ENCODE measurements at regions not wholly inside any gene's neighbourhood (a gene's known extent, or its start where the extent isn't known, plus 50 kb on each side); places are given as distances from the start of the nearest gene placed in this dataset.

GRCh38 chr3:153458881-153459280, 296.9 kb downstream of the RAP2B start:
- TF ChIP-seq ZBTB8A (tag by site-specific recombination; IDR thresholded peaks at IDR 0.05) (no peak), ZNF274 (IDR thresholded peaks at IDR 0.05; ENCODE audit: low read length) (no peak), ZNF274 (tag by site-specific recombination; IDR thresholded peaks at IDR 0.05; ENCODE audit: borderline replicate concordance) (no peak), CTCF (tag by site-specific recombination; IDR thresholded peaks at IDR 0.05) (no peak), ZNF549 (tag by site-specific recombination; IDR thresholded peaks at IDR 0.05) (no peak), ZNF155 (tag by site-specific recombination; IDR thresholded peaks at IDR 0.05) (no peak), ZNF362 (tag by site-specific recombination; IDR thresholded peaks at IDR 0.05) (no peak), ZNF785 (tag by site-specific recombination; IDR thresholded peaks at IDR 0.05) (no peak)

Data from HEK293 (cell line).